HFFc6 (cell line): ENCODE measurements at regions not wholly inside any gene's neighbourhood (a gene's known extent, or its start where the extent isn't known, plus 50 kb on each side); places are given as distances from the start of the nearest gene placed in this dataset.
A peak's percentile ranks its signal among the peaks of the same experiment; 100 is the strongest.

Experiments
- DNase-seq: peaks from one replicate; pipeline ENCODE4 v3.0.0-alpha.2; 2018
- H3K27ac Mint-ChIP-seq: 2 replicates; pipeline ENCODE4 v1.8.0; 2020; ENCODE audit warnings: mild to moderate bottlenecking, mixed read lengths
- H3K27me3 Mint-ChIP-seq: 2 replicates; pipeline ENCODE4 v1.8.0; 2021; ENCODE audit warnings: mild to moderate bottlenecking, moderate library complexity, mixed read lengths; ENCODE audit not compliant: insufficient read depth
- H3K36me3 Mint-ChIP-seq: 2 replicates; pipeline ENCODE4 v1.8.0; 2021; ENCODE audit warnings: low read depth, mixed read lengths
- H3K4me1 Mint-ChIP-seq: 2 replicates; pipeline ENCODE4 v1.8.0; 2020; ENCODE audit warnings: low read depth, mixed read lengths
- H3K4me3 Mint-ChIP-seq: 2 replicates; pipeline ENCODE4 v1.8.0; 2020; ENCODE audit warnings: mild to moderate bottlenecking, moderate library complexity, mixed read lengths
- H3K9me3 Mint-ChIP-seq: 2 replicates; pipeline ENCODE4 v1.8.0; 2020; ENCODE audit warnings: mild to moderate bottlenecking, mixed read lengths
- TF ChIP-seq, protein P1 (sequence below): fragments of 200-600 bp; sonication (generic); IDR thresholded peaks from 2 replicates; pipeline ENCODE4 v1.5.0; 2021; ENCODE audit warnings: antibody characterized with exemption, mild to moderate bottlenecking

DNA sequence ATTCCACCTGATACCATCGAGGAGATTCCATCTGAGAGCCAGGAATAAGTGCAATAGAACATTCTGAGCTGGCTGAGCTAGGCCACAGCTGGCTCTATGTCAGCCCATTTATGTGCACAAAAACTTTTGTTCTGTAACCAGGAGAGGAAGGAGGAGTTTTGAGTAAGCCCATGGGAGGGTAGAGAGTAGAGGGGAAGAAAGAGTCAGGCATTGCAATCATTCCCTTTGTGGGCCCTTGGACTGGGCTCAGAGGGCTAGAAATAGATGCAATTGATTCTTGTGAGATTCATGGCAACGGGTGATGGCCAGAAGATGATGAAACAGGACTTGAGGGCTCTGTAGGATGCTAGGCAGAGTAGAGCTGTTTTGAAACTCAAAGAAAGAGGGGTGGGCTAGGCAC is 104.6 kb upstream of the KIF5B start:
- H3K4me1 Mint-ChIP-seq = peaks cover 8% of the 10 kb centered on the region; the same call in 1 of the 2 replicates
- DNase-seq = no peak
- H3K27me3 Mint-ChIP-seq = peaks cover 31% of the 10 kb centered on the region
- H3K9me3 Mint-ChIP-seq = no peaks in the 10 kb centered on the region
- no peaks in the 10 kb centered on the region for H3K36me3 Mint-ChIP-seq
- H3K27ac Mint-ChIP-seq = no peak overlapping the region
- TF ChIP-seq, protein P1, sequence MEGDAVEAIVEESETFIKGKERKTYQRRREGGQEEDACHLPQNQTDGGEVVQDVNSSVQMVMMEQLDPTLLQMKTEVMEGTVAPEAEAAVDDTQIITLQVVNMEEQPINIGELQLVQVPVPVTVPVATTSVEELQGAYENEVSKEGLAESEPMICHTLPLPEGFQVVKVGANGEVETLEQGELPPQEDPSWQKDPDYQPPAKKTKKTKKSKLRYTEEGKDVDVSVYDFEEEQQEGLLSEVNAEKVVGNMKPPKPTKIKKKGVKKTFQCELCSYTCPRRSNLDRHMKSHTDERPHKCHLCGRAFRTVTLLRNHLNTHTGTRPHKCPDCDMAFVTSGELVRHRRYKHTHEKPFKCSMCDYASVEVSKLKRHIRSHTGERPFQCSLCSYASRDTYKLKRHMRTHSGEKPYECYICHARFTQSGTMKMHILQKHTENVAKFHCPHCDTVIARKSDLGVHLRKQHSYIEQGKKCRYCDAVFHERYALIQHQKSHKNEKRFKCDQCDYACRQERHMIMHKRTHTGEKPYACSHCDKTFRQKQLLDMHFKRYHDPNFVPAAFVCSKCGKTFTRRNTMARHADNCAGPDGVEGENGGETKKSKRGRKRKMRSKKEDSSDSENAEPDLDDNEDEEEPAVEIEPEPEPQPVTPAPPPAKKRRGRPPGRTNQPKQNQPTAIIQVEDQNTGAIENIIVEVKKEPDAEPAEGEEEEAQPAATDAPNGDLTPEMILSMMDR = no peak
- no peak overlapping the region for H3K4me3 Mint-ChIP-seq

DNA sequence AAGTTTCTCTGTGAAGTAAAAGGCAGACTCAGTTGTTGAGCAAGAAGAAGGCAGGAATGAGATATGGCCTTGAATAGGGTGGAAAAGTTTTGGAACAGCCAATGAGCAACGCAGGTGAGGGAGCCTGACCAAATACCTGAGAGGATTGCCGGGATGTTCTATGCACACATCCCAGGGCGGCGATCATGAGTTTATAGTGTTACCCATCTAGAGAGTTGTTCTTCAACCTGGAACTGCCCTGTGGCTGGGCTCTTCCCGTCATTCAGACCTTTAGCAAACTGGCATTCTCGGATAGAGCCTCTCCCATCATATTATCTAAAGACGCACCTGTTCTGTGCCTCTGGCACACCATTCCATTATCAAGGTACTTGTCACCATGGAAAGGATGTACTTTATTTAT is 103.0 kb upstream of the KIF5B start:
- peaks cover 21% of the 10 kb centered on the region for H3K27me3 Mint-ChIP-seq
- no peak overlapping the region for H3K27ac Mint-ChIP-seq
- no peak overlapping the region for H3K4me3 Mint-ChIP-seq
- no peaks in the 10 kb centered on the region for H3K9me3 Mint-ChIP-seq
- no peak for DNase-seq
- TF ChIP-seq, protein P1 = no peak
- H3K4me1 Mint-ChIP-seq = peaks cover 20% of the 10 kb centered on the region
- H3K36me3 Mint-ChIP-seq = no peaks in the 10 kb centered on the region; the same call in 1 of the 2 replicates

DNA sequence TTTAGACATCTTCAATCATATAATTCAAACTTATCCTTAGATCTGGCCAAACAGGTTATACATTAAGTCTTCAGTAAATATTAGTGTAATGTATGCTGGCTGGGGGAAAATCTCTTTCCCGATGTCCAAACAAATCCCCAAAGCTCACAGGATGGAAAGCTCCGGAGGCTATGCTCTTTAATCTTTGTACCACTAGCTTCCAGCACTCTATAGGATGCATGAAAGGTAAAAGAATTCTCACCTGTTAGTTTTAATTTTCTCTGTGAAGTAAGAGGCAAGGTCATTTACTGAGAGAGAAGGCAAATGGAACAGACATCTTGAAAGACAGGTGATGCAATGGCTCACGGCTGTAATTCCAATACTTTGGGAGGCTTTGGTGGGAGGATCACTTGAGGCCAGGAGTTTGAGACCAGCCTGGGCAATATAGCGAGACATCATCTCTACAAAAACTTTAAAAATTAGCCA is 99.8 kb upstream of the KIF5B start:
- peaks cover 12% of the 10 kb centered on the region for H3K27me3 Mint-ChIP-seq
- no peak overlapping the region for H3K27ac Mint-ChIP-seq
- no peak overlapping the region for H3K4me3 Mint-ChIP-seq
- DNase-seq = no peak
- no peaks in the 10 kb centered on the region; the same call in 1 of the 2 replicates for H3K9me3 Mint-ChIP-seq
- no peaks in the 10 kb centered on the region; the same call in 1 of the 2 replicates for H3K36me3 Mint-ChIP-seq
- TF ChIP-seq, protein P1 = no peak
- H3K4me1 Mint-ChIP-seq = peaks cover 24% of the 10 kb centered on the region

DNA sequence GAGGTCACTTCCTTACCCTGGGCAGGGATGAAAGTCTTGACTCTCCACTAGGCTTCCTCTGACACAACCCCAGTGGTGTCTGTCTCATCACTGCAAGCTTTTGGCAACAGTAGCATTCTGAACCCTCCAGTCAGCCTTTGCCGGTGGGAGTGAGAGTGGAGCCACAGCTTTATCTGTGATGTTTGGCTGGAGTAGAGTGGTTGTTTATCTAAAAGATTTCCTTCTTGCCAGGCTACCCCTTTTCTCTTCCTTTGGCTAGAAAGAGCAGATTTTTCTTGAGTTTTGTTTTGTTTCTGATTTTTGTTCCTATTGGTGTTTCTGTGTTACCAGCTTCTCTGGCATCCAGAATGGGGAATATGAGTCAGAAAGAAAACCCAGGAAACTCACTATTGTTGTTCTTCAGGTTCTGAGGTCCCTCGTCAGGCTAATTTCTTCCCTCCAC is 98.9 kb upstream of the KIF5B start:
- peak overlapping the region; percentile 50; the same call in 1 of the 2 replicates for H3K4me3 Mint-ChIP-seq
- peaks cover 34% of the 10 kb centered on the region for H3K4me1 Mint-ChIP-seq
- TF ChIP-seq, protein P1 = no peak
- peak overlapping the region; percentile 78 for H3K27ac Mint-ChIP-seq
- peak; percentile 23 for DNase-seq
- H3K36me3 Mint-ChIP-seq = no peaks in the 10 kb centered on the region; the same call in 1 of the 2 replicates
- no peaks in the 10 kb centered on the region; the same call in 1 of the 2 replicates for H3K9me3 Mint-ChIP-seq
- H3K27me3 Mint-ChIP-seq = peaks cover 7% of the 10 kb centered on the region

DNA sequence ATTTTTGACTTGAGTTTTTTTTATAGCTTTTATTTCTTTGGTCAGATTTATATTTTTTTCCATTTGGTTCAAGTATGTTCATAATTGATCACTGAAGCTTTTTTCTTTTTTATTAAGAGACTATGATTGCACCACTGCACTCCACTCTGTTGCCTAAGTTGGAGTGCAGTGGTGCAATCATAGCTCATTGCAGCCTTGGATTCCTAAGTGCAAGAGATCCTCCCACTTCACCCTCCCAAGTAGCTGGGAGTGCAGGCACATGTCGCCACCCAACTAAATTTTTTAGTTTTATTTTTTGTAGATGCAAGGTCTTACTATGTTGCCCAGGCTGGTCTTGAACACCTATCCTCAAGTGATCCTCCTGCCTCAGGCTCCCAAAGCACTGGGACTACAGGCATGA is 97.7 kb upstream of the KIF5B start:
- H3K27me3 Mint-ChIP-seq = peaks cover 2% of the 10 kb centered on the region
- H3K4me3 Mint-ChIP-seq = no peak overlapping the region
- H3K27ac Mint-ChIP-seq = no peak overlapping the region
- no peaks in the 10 kb centered on the region; the same call in 1 of the 2 replicates for H3K9me3 Mint-ChIP-seq
- no peak for DNase-seq
- H3K36me3 Mint-ChIP-seq = no peaks in the 10 kb centered on the region; the same call in 1 of the 2 replicates
- TF ChIP-seq, protein P1 = no peak
- peaks cover 45% of the 10 kb centered on the region for H3K4me1 Mint-ChIP-seq
